GM21390 (cell line): ENCODE measurements at regions not wholly inside any gene's neighbourhood (a gene's known extent, or its start where the extent isn't known, plus 50 kb on each side); places are given as distances from the start of the nearest gene placed in this dataset.

ENCODE experiments used
- ATAC-seq: cut with Tn5 transposase; IDR thresholded peaks from one replicate; pipeline ENCODE4 v1.9.1; 2021; ENCODE audit not compliant: unreplicated experiment

GRCh38 chr21:35411434-35411833 lies 362.3 kb upstream of the RUNX1 start:
- ATAC-seq, result no peak

GRCh38 chr21:35410656-35411055 lies 361.6 kb upstream of the RUNX1 start:
- ATAC-seq, result no peak

GRCh38 chr21:35410123-35410522 lies 361.0 kb upstream of the RUNX1 start:
- no peak for ATAC-seq

- ATAC-seq, result no peak
These were observed 359.3 kb upstream of the RUNX1 start for GRCh38 chr21:35408401-35408800.

GRCh38 chr21:35406635-35407034 lies 357.5 kb upstream of the RUNX1 start:
- no peak for ATAC-seq

- ATAC-seq, result no peak
These were observed 356.9 kb upstream of the RUNX1 start for GRCh38 chr21:35405981-35406380.

GRCh38 chr21:35404247-35404646 lies 355.1 kb upstream of the RUNX1 start:
- no peak for ATAC-seq

- no peak for ATAC-seq
These were observed 353.0 kb upstream of the RUNX1 start for GRCh38 chr21:35402061-35402460.

GRCh38 chr21:35401476-35401875 lies 352.4 kb upstream of the RUNX1 start:
- ATAC-seq, result no peak

GRCh38 chr21:35400233-35400939 lies 351.3 kb upstream of the RUNX1 start:
- no peak for ATAC-seq

GRCh38 chr21:35399706-35400105 lies 350.6 kb upstream of the RUNX1 start:
- no peak for ATAC-seq

- no peak for ATAC-seq
These were observed 350.0 kb upstream of the RUNX1 start for GRCh38 chr21:35399002-35399530.

GRCh38 chr21:35398346-35398982 lies 349.4 kb upstream of the RUNX1 start:
- ATAC-seq, result no peak

GRCh38 chr21:35397781-35398180 lies 348.7 kb upstream of the RUNX1 start:
- no peak for ATAC-seq

GRCh38 chr21:35396655-35397054 lies 347.6 kb upstream of the RUNX1 start:
- no peak for ATAC-seq

GRCh38 chr21:35395728-35396127 lies 346.6 kb upstream of the RUNX1 start:
- ATAC-seq, result no peak

- no peak for ATAC-seq
These were observed 345.7 kb upstream of the RUNX1 start for GRCh38 chr21:35394634-35395369.

- ATAC-seq, result no peak
These were observed 344.9 kb upstream of the RUNX1 start for GRCh38 chr21:35394049-35394448.

GRCh38 chr21:35390013-35390776 lies 341.1 kb upstream of the RUNX1 start:
- ATAC-seq, result no peak

GRCh38 chr21:35386491-35387079 lies 337.5 kb upstream of the RUNX1 start:
- no peak for ATAC-seq

GRCh38 chr21:35384375-35384774 lies 335.3 kb upstream of the RUNX1 start:
- no peak for ATAC-seq
